ENCODE measurements at regions not wholly inside any gene's neighbourhood (a gene's known extent, or its start where the extent isn't known, plus 50 kb on each side); places are given as distances from the start of the nearest gene placed in this dataset.
A peak's percentile ranks its signal among the peaks of the same experiment; 100 is the strongest.

- H3K4me2 ChIP-seq (ENCODE audit: low read length) = no peak overlapping the region
- no peak overlapping the region for H3K4ac ChIP-seq (ENCODE audit: low read depth, low read length)
- no peak overlapping the region for H2BK15ac ChIP-seq (replicated peaks; ENCODE audit: low read depth)
- no peak overlapping the region for H4K8ac ChIP-seq (ENCODE audit: low read depth, low read length)
- no peak overlapping the region for H2BK120ac ChIP-seq (ENCODE audit: low read depth, low read length)
- H3K4me3 ChIP-seq (ENCODE audit: low read length) = no peak overlapping the region
- H3K4me1 ChIP-seq (ENCODE audit: control insufficient read depth, low read depth, low read length) = no peaks in the 10 kb centered on the region
- H3K79me2 ChIP-seq (ENCODE audit: control insufficient read depth, insufficient read depth, low read length) = no peaks in the 10 kb centered on the region
- no peak overlapping the region for H3K18ac ChIP-seq (ENCODE audit: low read length)
- no peaks in the 10 kb centered on the region for H3K27me3 ChIP-seq (ENCODE audit: insufficient read depth, low read length, poor library complexity)
- H2BK5ac ChIP-seq (ENCODE audit: low read length) = no peak overlapping the region
- no peak overlapping the region for H4K5ac ChIP-seq (ENCODE audit: low read length)
- no peak overlapping the region for H3K9ac ChIP-seq (ENCODE audit: low read length)
- no CpG with 5 or more reads among the region's 2 CpGs for WGBS (ENCODE audit: extremely low coverage, insufficient coverage, low lambda C conversion rate)
- H3K36me3 ChIP-seq (ENCODE audit: control insufficient read depth, insufficient read depth, low read length) = no peaks in the 10 kb centered on the region
- H3K27ac ChIP-seq (ENCODE audit: low read depth, low read length) = no peak overlapping the region
- no peak overlapping the region for H2AK5ac ChIP-seq (ENCODE audit: low read length)
- H3K23ac ChIP-seq (ENCODE audit: low read length) = no peak overlapping the region
- DNase-seq = no peak
- no peaks in the 10 kb centered on the region for H3K79me1 ChIP-seq (ENCODE audit: low read length)
- H3K56ac ChIP-seq (ENCODE audit: low read length) = no peak overlapping the region
Measured at GRCh38 chr7:115195208-115195607, 273.3 kb downstream of the MDFIC start.

- no peak overlapping the region for H2AK5ac ChIP-seq (ENCODE audit: low read length)
- H4K5ac ChIP-seq (ENCODE audit: low read length) = no peak overlapping the region
- no peak overlapping the region for H3K4ac ChIP-seq (ENCODE audit: low read depth, low read length)
- no peak overlapping the region for H3K9ac ChIP-seq (ENCODE audit: low read length)
- no peak overlapping the region for H3K4me2 ChIP-seq (ENCODE audit: low read length)
- WGBS (ENCODE audit: extremely low coverage, insufficient coverage, low lambda C conversion rate) = no CpG with 5 or more reads among the region's 2 CpGs
- no peaks in the 10 kb centered on the region for H3K79me1 ChIP-seq (ENCODE audit: low read length)
- no peaks in the 10 kb centered on the region for H3K36me3 ChIP-seq (ENCODE audit: control insufficient read depth, insufficient read depth, low read length)
- H2BK5ac ChIP-seq (ENCODE audit: low read length) = no peak overlapping the region
- H2BK120ac ChIP-seq (ENCODE audit: low read depth, low read length) = no peak overlapping the region
- no peak overlapping the region for H4K8ac ChIP-seq (ENCODE audit: low read depth, low read length)
- no peak overlapping the region for H3K4me3 ChIP-seq (ENCODE audit: low read length)
- no peak for DNase-seq
- no peak overlapping the region for H3K56ac ChIP-seq (ENCODE audit: low read length)
- H2BK15ac ChIP-seq (replicated peaks; ENCODE audit: low read depth) = no peak overlapping the region
- no peaks in the 10 kb centered on the region for H3K79me2 ChIP-seq (ENCODE audit: control insufficient read depth, insufficient read depth, low read length)
- no peak overlapping the region for H3K27ac ChIP-seq (ENCODE audit: low read depth, low read length)
- no peak overlapping the region for H3K23ac ChIP-seq (ENCODE audit: low read length)
- H3K18ac ChIP-seq (ENCODE audit: low read length) = no peak overlapping the region
- H3K27me3 ChIP-seq (ENCODE audit: insufficient read depth, low read length, poor library complexity) = no peaks in the 10 kb centered on the region
- no peaks in the 10 kb centered on the region for H3K4me1 ChIP-seq (ENCODE audit: control insufficient read depth, low read depth, low read length)
Measured at GRCh38 chr7:115191526-115191925, 269.6 kb downstream of the MDFIC start.

- Histone ChIP-seq H2BK120ac (ENCODE audit: low read depth, low read length) (no peak overlapping the region), H3K18ac (ENCODE audit: low read length) (no peak overlapping the region), H2BK15ac (replicated peaks; ENCODE audit: low read depth) (no peak overlapping the region), H2BK5ac (ENCODE audit: low read length) (no peak overlapping the region), H3K4me1 (ENCODE audit: control insufficient read depth, low read depth, low read length) (no peaks in the 10 kb centered on the region), H3K27ac (ENCODE audit: low read depth, low read length) (no peak overlapping the region), H3K79me1 (ENCODE audit: low read length) (no peaks in the 10 kb centered on the region), H2AK5ac (ENCODE audit: low read length) (no peak overlapping the region), H3K79me2 (ENCODE audit: control insufficient read depth, insufficient read depth, low read length) (no peaks in the 10 kb centered on the region), H3K4ac (ENCODE audit: low read depth, low read length) (no peak overlapping the region), H3K4me3 (ENCODE audit: low read length) (no peak overlapping the region), H4K5ac (ENCODE audit: low read length) (no peak overlapping the region), H3K9ac (ENCODE audit: low read length) (no peak overlapping the region), H3K23ac (ENCODE audit: low read length) (no peak overlapping the region), H3K27me3 (ENCODE audit: insufficient read depth, low read length, poor library complexity) (no peaks in the 10 kb centered on the region), H4K8ac (ENCODE audit: low read depth, low read length) (no peak overlapping the region), H3K4me2 (ENCODE audit: low read length) (no peak overlapping the region), H3K36me3 (ENCODE audit: control insufficient read depth, insufficient read depth, low read length) (no peaks in the 10 kb centered on the region), H3K56ac (ENCODE audit: low read length) (no peak overlapping the region)
- no CpG with 5 or more reads among the region's 5 CpGs for WGBS (ENCODE audit: extremely low coverage, insufficient coverage, low lambda C conversion rate)
- peak; percentile 25 for DNase-seq
Measured at GRCh38 chr7:115183431-115184057, 261.6 kb downstream of the MDFIC start.

GRCh38 chr7:115178835-115179234, 256.9 kb downstream of the MDFIC start:
- DNase-seq = no peak
- H3K79me1 ChIP-seq (ENCODE audit: low read length) = no peaks in the 10 kb centered on the region
- H3K4me1 ChIP-seq (ENCODE audit: control insufficient read depth, low read depth, low read length) = no peaks in the 10 kb centered on the region
- no CpG with 5 or more reads among the region's 2 CpGs for WGBS (ENCODE audit: extremely low coverage, insufficient coverage, low lambda C conversion rate)
- H3K27me3 ChIP-seq (ENCODE audit: insufficient read depth, low read length, poor library complexity) = no peaks in the 10 kb centered on the region
- H4K8ac ChIP-seq (ENCODE audit: low read depth, low read length) = no peak overlapping the region
- H3K4ac ChIP-seq (ENCODE audit: low read depth, low read length) = no peak overlapping the region
- no peak overlapping the region for H3K23ac ChIP-seq (ENCODE audit: low read length)
- H2BK15ac ChIP-seq (replicated peaks; ENCODE audit: low read depth) = no peak overlapping the region
- H3K79me2 ChIP-seq (ENCODE audit: control insufficient read depth, insufficient read depth, low read length) = no peaks in the 10 kb centered on the region
- H3K4me3 ChIP-seq (ENCODE audit: low read length) = no peak overlapping the region
- H3K36me3 ChIP-seq (ENCODE audit: control insufficient read depth, insufficient read depth, low read length) = no peaks in the 10 kb centered on the region
- H3K9ac ChIP-seq (ENCODE audit: low read length) = no peak overlapping the region
- H2BK5ac ChIP-seq (ENCODE audit: low read length) = no peak overlapping the region
- H3K56ac ChIP-seq (ENCODE audit: low read length) = no peak overlapping the region
- no peak overlapping the region for H3K18ac ChIP-seq (ENCODE audit: low read length)
- no peak overlapping the region for H3K4me2 ChIP-seq (ENCODE audit: low read length)
- H2AK5ac ChIP-seq (ENCODE audit: low read length) = no peak overlapping the region
- no peak overlapping the region for H3K27ac ChIP-seq (ENCODE audit: low read depth, low read length)
- no peak overlapping the region for H4K5ac ChIP-seq (ENCODE audit: low read length)
- H2BK120ac ChIP-seq (ENCODE audit: low read depth, low read length) = no peak overlapping the region

GRCh38 chr7:115177823-115178222, 255.9 kb downstream of the MDFIC start:
- Histone ChIP-seq H3K4me1 (ENCODE audit: control insufficient read depth, low read depth, low read length) (no peaks in the 10 kb centered on the region), H3K79me2 (ENCODE audit: control insufficient read depth, insufficient read depth, low read length) (no peaks in the 10 kb centered on the region), H2BK5ac (ENCODE audit: low read length) (no peak overlapping the region), H3K9ac (ENCODE audit: low read length) (no peak overlapping the region), H3K27ac (ENCODE audit: low read depth, low read length) (no peak overlapping the region), H3K79me1 (ENCODE audit: low read length) (no peaks in the 10 kb centered on the region), H3K18ac (ENCODE audit: low read length) (no peak overlapping the region), H3K4me3 (ENCODE audit: low read length) (no peak overlapping the region), H3K27me3 (ENCODE audit: insufficient read depth, low read length, poor library complexity) (no peaks in the 10 kb centered on the region), H3K4ac (ENCODE audit: low read depth, low read length) (no peak overlapping the region), H2BK15ac (replicated peaks; ENCODE audit: low read depth) (no peak overlapping the region), H3K56ac (ENCODE audit: low read length) (no peak overlapping the region), H3K23ac (ENCODE audit: low read length) (no peak overlapping the region), H3K36me3 (ENCODE audit: control insufficient read depth, insufficient read depth, low read length) (no peaks in the 10 kb centered on the region), H4K5ac (ENCODE audit: low read length) (no peak overlapping the region), H2AK5ac (ENCODE audit: low read length) (no peak overlapping the region), H4K8ac (ENCODE audit: low read depth, low read length) (no peak overlapping the region), H2BK120ac (ENCODE audit: low read depth, low read length) (no peak overlapping the region), H3K4me2 (ENCODE audit: low read length) (no peak overlapping the region)
- no peak for DNase-seq
- WGBS (ENCODE audit: extremely low coverage, insufficient coverage, low lambda C conversion rate) = no CpG with 5 or more reads among the region's 3 CpGs

- H3K27ac ChIP-seq (ENCODE audit: low read depth, low read length) = no peak overlapping the region
- WGBS (ENCODE audit: extremely low coverage, insufficient coverage, low lambda C conversion rate) = no CpG with 5 or more reads among the region's 1 CpG
Measured at GRCh38 chr7:115177103-115177502, 255.2 kb downstream of the MDFIC start.

More at GRCh38 chr7:115177103-115177502, 255.2 kb downstream of the MDFIC start:
- Histone ChIP-seq H2BK120ac (ENCODE audit: low read depth, low read length) (no peak overlapping the region), H3K36me3 (ENCODE audit: control insufficient read depth, insufficient read depth, low read length) (no peaks in the 10 kb centered on the region), H3K79me2 (ENCODE audit: control insufficient read depth, insufficient read depth, low read length) (no peaks in the 10 kb centered on the region), H2BK15ac (replicated peaks; ENCODE audit: low read depth) (no peak overlapping the region), H3K27me3 (ENCODE audit: insufficient read depth, low read length, poor library complexity) (no peaks in the 10 kb centered on the region), H3K4me3 (ENCODE audit: low read length) (no peak overlapping the region), H4K5ac (ENCODE audit: low read length) (no peak overlapping the region), H3K56ac (ENCODE audit: low read length) (no peak overlapping the region), H3K4ac (ENCODE audit: low read depth, low read length) (no peak overlapping the region), H3K79me1 (ENCODE audit: low read length) (no peaks in the 10 kb centered on the region), H3K4me1 (ENCODE audit: control insufficient read depth, low read depth, low read length) (no peaks in the 10 kb centered on the region), H3K4me2 (ENCODE audit: low read length) (no peak overlapping the region), H3K18ac (ENCODE audit: low read length) (no peak overlapping the region), H3K9ac (ENCODE audit: low read length) (no peak overlapping the region), H3K23ac (ENCODE audit: low read length) (no peak overlapping the region), H4K8ac (ENCODE audit: low read depth, low read length) (no peak overlapping the region), H2AK5ac (ENCODE audit: low read length) (no peak overlapping the region), H2BK5ac (ENCODE audit: low read length) (no peak overlapping the region)
- DNase-seq = no peak

Data from mesendoderm (in vitro differentiated cells).